ENCODE measurements at regions not wholly inside any gene's neighbourhood (a gene's known extent, or its start where the extent isn't known, plus 50 kb on each side); places are given as distances from the start of the nearest gene placed in this dataset.
"Not testable (repeated sequence)": the region's sequence is repeated elsewhere in the genome, so short reads cannot be mapped to it uniquely, and the experiment has no call there.

DNA sequence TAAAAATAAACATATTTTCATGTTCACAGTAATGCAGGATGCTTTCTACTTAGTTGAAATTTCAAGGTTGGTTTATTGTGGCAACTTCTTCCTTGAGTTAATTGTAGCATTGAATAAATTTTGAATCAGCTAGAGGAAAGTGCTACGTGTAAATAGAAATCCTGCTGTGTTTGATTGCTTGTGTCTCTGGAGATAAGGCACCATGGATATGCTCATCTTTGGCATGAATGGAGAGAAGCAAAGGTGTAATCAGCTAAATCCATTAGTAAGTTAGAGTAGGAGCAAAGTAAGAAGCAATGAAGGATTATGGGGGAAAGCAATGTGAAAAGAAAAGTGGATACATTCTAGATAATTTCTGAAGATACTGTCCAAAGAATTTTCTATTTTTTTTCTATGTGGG lies 331.1 kb downstream of the PTPRC start:
- no peak for DNase-seq (ENCODE audit: low read depth in 3 of 3)

DNA sequence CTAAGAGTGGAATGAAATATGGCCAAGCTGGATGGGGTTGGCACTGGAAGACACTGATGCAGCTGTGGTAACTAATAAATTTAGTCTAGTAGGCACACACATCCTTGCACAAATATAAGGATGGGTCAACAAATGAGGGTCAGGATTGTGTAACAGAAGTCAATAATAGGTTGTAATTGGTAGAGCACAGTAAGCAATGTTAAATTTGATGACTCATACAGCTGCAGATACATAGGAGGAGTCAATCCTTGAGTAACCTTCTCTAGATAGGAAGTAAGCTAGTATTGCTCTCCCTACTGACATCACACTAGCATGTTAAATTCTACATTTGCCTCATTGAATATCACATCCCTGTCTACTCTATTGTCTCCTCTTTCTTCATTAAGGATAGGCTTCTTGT lies 332.1 kb downstream of the PTPRC start:
- no peak for DNase-seq (ENCODE audit: low read depth in 3 of 3)

DNA sequence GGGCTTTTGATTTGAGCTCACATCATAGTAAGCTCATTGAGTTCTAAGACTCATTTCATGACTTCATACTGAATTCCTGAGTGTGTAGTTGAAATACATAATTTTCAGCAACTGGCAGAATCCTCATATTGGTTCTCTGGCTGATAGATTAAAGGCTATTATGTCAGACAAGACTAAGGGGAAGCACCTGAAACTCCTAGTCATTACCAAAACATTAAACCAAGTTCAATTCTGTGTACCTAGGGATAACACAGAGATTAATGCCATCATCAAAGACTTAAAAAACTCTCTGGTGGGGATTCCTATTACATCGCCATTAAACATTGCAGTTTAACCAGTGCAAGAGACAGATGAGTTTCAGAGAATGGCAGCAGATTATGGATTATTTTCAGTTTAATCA lies 339.1 kb downstream of the PTPRC start:
- no peak for DNase-seq (ENCODE audit: low read depth in 3 of 3)

DNA sequence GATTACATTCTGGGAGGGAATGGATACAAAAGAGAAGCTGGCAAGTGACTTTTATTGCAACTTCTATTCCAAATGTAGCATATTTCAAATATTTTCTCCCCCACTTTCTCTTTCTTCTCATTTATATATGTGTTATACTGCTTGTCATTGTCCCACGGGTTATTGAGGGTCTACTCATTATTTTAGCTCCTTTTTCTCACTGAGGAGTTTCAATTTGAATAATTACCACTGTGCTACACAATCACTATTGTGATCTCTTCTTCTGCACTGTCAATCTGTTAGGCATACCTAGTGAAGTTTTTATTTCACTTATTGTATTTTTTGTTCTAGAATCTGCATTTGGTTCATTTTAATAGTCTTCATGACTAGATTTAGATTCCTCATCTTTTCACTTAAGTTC lies 339.7 kb downstream of the PTPRC start:
- DNase-seq (ENCODE audit: low read depth in 3 of 3), result no peak

DNA sequence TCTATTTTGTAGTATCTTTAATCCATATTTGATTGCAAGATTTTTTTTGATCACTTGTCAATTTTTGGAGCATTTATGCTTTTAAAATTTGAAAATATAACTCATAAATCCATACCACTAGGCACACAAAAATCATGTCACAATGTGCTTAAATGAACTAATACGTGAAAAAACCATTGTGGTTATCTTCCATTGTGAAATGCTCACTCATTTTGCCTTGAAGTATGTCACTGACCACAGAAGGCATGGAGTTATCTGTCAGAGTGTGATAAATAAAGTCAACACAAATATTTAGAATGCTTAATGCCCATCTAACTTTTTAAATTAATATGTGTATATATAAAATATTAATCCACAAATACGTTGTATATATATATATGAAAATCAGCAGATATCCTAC lies 347.2 kb downstream of the PTPRC start:
- DNase-seq (ENCODE audit: low read depth in 3 of 3), result no peak

DNA sequence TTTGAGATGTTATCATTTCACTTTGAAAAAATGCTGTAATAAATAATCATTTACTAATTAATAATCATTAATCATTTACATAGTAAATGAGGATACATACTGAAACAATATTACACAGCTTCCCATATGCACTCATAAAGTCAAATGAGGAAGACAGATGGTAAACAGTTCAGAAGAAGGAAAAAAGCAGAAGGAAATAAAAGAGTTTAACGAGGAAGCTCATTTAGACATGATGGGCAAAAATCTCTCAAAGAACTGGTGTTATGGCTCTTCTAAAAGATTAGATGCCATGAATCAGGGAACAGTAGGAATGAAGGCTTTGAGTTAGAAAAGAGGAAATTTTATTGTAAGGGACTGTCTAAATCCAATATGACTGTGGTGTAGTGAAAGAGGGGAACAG lies 347.6 kb downstream of the PTPRC start:
- no peak for DNase-seq (ENCODE audit: low read depth in 3 of 3)

DNA sequence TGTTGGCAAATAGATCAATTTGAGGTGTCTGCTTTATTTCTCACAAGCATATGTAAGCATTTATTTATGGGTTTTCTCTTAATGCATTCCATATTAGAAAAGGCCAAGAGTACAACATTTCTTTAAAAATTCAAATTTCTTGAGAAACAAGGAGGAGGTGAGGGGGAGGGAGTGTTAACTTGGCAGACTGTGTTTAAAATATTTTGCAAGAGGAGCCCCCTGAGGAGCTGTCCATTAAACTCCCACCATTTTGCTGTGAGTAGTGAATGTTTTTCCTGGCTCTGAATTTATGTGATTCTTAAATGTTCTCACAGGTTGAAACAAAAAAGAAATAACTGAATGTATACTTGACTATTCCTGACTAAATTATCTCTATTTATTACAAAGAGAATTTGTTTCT lies 363.8 kb downstream of the PTPRC start:
- no peak for DNase-seq (ENCODE audit: low read depth in 3 of 3)

DNA sequence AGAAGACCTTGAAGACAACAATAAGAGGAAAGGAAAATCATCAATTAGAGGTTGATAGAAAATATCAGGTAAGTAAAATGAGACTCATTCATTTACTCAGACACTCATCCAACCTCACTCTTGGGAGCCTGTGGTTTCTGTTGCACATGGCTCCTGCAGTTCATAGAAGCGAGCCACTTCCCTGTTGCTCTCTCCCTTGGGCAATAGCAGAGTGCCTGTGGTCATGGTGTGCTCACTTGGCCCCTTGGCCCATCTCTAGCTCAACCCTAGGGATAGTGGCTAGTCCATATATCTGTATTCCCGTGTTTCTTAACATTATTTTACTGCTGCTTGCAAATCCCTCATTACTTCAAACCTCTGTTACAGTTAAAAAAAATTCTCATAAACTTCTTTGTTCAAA lies 368.6 kb downstream of the PTPRC start:
- DNase-seq (ENCODE audit: low read depth in 3 of 3), result no peak

DNA sequence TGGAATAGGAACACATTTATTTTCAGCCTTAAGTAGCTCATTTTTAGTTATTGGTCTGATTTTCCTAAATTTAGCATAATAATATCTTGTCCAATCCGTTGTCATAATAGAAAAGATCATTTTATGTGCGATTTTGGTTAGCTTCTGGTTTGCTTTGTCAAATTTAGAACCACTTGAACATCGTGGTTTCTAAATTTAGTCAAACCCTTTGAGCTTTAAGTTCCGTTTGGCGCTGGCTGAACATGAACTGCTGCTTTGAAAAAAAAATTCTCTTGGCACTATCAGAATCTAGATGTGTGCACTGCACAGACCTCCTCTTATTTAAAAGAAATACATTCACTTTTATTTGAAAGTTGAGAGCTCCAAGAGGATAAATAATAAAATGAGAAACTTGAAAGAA lies 370.6 kb downstream of the PTPRC start:
- no peak for DNase-seq (ENCODE audit: low read depth in 3 of 3)

DNA sequence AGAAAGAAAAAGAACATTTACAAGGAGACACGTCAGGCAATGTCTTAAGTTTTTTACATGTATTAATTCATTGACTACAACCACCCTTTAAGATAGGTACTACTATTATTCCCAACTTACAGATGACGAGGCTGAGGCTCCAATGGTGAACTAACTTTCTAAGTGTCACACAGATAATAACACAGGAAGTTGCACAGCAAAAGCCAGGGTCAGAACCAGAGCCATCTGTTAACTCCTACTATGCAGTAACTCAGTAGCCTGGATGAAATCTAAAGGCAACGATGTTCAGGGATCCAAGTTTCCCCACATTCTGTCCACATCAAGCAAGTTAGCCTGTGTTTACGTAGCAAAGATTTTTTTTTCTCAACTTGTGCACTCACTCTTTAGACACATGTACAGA lies 371.7 kb downstream of the PTPRC start:
- DNase-seq (ENCODE audit: low read depth in 3 of 3), result no peak

DNA sequence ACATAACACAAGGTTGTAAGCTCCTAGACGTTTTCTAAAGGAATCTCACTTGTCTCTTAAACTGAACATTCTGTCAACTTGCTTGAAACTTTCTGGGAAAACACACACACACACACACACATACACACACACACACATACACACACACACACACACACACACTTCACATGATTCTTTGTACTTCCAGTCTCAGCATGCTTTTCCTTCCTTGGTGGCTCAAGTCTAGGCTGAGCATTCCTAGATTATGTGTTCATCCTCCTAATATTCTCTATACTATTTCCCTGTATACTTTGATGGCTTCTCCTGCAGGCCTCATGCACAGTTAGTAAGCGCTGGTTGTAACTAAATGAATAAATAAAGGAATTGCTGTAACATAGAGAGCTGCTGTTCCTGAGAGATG lies 372.1 kb downstream of the PTPRC start:
- no peak for DNase-seq (ENCODE audit: low read depth in 3 of 3)

DNA sequence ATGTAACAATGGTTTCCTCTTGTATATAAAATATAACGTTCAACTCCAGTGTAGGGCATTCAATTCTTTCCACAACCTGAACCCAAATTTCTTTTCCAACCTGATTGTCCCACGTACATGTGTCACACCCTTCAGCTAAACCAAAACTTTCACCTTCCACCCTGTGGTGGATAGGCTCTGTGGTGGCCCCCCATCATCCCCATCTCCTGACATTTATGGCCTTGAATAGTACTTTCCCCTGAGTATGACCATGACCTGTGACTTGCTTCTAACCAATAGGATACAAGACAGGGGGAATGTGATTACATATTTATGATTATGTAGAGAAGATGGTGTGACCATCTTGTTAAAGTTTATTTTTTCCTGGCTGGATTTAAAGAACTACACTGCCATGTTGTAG lies 377.0 kb downstream of the PTPRC start:
- DNase-seq (ENCODE audit: low read depth in 3 of 3), result no peak

DNA sequence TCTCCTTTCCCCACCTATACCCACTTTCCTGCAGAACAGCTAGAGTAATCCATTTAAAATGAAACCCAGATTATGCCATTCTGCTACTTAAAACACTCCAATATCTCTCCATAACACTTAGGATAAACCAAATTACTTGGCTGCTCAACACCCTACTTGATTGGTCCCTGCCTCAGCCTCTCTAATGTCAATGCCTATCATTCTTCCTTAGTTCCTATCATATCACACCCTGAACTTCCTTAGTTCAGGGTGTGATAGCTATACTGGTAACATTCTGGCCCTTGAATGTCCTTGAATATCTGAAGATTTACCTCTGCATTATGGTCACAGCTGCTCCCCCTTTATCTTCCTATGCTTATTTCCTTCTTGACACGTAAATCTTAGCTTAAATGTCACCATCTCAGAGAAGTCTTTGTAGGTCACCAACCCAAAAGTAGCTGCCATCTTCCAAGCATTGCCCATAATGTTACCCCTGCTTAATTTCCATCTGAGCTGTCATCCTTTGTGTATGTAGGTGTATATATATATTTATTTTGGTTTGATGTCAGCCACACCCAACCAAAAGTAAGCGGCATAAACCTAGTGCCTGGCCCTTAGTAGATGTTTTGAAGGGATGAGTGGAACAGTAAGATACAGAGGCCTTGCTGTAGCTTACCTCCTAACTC lies 379.8 kb downstream of the PTPRC start:
- DNase-seq (ENCODE audit: low read depth in 3 of 3), result no peak

DNA sequence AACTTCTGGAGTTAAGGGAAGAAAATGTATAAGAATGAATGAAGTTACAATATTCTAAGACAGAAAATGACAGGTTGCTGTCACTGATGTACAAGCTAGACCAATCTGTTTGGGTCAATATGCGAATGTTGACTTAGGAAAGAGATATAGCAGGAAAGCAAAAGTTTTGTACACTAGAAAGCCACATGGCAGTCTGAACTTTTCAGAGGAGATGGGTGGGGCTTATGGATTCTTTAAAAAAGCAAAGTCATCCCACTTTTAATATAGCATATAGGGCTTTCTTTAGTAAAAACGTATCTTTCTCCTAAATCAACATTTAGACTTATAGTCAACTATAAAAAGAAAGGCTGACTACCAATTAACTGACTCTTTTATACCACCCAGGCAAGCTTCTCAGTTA lies 381.2 kb downstream of the PTPRC start:
- DNase-seq (ENCODE audit: low read depth in 3 of 3), result no peak

DNA sequence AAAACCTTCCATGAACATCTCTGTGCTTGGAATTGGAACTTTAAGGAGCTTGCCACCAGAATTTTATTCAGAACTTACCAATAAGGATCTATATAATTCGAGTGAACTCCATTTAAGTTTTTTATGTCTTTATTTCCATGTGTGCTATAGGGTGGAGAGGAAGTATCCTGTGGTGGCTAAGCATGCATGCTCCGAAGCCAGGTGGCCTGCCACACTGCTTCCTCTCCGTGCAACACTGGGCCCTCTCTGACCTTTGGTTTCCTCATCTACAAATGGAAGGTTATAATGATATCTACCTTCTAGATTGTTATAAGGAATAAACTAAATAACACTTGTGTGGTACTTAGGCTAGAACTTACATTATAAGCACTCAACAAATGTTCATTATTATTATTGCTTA lies 382.1 kb downstream of the PTPRC start:
- no peak for DNase-seq (ENCODE audit: low read depth in 3 of 3)

DNA sequence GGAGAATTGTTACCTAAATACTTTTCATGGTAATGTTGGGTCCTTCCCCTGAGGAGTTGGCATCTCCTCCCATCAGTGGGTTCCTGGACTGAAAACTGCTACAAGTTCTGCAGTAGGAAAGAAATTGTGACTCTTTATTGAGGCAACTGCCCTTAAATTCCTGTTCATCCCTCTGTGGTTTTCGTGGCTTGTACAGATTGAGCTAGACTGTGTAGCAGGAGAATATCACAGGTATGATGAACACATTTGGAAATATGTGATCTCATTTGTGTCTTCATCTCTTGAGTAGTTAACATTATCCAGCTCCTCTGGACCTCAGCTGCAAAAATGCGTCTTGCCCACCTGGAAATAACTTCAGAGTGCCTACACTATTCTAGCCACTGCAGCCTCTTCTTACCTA lies 390.6 kb downstream of the PTPRC start:
- no peak for DNase-seq (ENCODE audit: low read depth in 3 of 3)

DNA sequence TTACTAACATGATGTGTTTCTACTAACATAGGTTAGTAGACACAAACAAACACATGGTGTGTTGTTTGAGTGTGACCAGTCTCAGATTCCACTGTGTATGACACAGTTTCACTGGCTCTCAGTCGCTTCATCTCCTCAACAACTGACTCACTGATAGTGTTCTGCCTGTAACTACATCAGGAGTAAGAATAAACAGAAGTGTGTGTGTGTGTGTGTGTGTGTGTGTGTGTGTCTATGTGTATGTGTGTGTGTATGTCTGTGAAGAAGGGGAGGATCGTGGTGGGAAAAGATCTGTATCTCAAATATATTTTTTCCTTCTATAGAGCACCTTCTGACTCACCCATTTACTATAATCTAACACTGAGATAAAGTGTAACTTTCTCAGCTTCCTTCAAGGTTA lies 391.0 kb downstream of the PTPRC start:
- DNase-seq (ENCODE audit: low read depth in 3 of 3), result no peak

DNA sequence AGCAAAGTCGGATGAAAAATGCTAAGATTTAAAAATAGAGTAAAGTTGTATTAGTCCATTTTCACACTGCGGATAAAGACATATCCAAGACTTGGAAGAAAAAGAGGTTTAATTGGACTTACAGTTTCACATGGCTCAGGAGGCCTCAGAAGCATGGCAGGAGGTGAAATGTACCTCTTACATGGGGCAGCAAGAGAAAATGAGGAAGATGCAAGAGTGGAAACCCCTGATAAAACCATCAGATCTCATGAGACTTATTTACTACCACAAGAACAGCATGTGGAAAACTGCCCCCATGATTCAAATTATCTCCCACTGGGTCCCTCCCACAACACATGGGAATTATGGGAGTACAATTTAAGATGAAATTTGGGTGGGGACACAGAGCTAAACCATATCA lies 391.7 kb downstream of the PTPRC start:
- not testable (repeated sequence) for DNase-seq (ENCODE audit: low read depth in 3 of 3)

DNA sequence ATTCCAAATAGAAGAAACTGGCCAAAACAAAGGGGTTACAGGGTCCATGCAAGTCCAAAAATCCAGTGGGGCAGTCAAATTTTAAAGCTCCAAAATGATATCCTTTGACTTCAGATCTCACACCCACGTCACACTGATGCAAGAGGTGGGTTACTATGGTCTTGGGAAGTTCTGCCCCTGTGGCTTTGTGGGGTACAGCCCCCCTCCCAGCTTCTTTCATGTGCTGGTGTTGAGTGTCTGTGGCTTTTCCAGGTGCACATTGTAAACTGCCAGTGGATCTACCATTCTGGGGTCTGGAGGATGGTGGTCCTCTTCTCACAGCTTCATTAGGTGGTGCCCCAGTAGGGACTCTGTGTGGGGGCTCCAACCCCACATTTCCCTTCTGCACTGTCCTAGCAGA lies 392.3 kb downstream of the PTPRC start:
- DNase-seq (ENCODE audit: low read depth in 3 of 3), result not testable (repeated sequence)

DNA sequence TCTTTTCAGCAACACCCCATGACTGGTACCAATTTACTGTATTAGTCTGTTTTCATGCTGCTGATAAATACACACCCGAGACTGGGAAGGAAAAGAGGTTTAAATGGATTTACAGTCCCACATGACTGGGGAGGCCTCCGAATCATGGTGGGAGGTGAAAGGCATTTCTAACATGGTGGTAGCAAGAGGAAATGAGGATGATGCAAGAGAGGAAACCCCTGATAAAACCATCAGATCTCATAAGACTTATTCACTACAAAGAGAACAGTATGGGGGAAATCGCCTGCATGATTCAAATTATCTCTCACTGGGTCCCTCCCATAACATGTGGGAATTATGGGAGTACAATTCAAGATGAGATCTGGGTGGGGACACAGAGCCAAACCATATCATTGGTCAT lies 393.6 kb downstream of the PTPRC start:
- DNase-seq (ENCODE audit: low read depth in 3 of 3), result not testable (repeated sequence)

DNA sequence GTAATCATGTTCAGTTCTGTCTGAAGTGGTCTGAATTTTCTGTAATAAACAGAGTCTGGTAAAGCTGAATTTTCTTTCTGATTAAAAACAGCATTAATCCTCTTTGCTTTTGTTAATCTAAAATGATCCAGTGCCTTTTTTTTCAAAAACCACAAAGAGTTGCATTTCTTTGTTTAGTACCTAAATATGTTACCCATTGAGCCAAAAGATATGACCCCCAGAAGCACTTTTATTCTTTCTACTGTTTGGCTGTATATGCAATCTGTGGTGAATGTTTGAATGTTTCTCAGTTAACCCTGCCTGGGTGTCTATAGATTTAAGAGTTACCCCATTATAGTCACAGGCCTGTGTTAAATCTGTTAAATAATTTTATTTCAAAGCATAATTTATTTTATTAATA lies 394.8 kb downstream of the PTPRC start:
- DNase-seq (ENCODE audit: low read depth in 3 of 3), result no peak

DNA sequence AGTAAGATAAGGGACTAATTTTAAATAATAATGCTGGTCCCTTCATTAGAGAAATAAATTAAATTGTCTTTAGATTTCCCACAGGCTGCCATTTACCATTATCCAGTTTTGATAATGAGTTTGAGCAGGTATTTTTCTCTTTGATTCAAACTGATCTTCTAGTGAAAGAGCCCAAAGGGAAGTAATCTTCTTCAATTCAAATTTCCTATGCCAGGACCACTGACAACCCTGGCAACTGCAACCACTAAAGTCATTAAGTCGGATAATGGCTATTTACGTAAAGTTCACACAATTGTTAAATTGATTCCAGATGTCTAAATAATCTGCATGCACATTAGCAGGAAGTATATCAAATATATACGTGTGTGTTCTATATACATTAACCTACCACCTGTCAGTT lies 399.3 kb downstream of the PTPRC start:
- DNase-seq (ENCODE audit: low read depth in 3 of 3), result no peak

DNA sequence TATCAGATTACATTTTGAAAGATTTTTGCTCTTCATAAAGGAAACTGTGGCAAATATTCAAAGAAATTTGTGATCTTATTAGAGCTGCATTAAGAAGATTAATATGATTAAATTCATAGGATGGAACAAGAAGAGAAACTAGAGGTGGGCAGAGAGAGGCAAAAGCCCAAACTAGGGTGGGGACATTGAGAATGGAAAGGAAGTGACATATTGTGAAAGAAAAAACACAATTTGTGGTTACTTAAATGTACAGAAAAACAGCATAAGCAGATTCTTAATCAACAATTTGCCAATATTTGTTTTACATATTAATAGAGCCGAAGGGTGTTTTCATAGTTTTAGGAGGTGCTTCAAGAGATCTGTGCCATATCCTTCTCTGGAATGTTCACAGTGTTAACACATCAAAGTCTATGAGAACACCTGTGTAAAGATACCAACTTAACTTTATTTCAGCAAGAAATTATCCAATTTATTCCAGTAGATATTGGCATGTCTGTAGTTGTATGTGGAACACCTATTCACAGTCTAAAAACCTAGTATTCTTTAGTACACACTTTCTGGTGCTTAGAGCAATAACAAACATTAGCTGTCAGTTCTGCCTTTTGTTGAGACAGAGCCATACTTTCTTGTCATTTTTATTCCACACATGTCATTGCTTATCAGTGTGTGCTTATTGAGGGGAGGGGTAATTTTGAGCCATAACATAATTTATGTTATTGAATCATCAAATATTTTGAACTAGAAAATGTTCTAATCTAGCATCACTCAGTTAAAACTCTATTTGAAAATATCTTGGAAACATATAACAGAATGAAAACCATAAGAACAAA lies 401.5 kb downstream of the PTPRC start:
- no peak for DNase-seq (ENCODE audit: low read depth in 3 of 3)

Measured in stimulated activated CD4-positive, alpha-beta T cell treated with anti-CD3 and anti-CD28 coated beads, TNF-alpha, amount 100 ng/mL, for 4 hours (primary cell).